Endothelial cell of umbilical vein (primary cell): ENCODE measurements at regions not wholly inside any gene's neighbourhood (a gene's known extent, or its start where the extent isn't known, plus 50 kb on each side); places are given as distances from the start of the nearest gene placed in this dataset.

Experiments
- CTCF ChIP-seq, 2 donors: IDR thresholded peaks; 1 replicate in 1 of 2; 2 replicates in 1 of 2; pipeline ENCODE4 v1.5.1; 2011; ENCODE audit warnings: low read length in 2 of 2, mild to moderate bottlenecking in 2 of 2, moderate library complexity in 2 of 2, control low read depth in 1 of 2, inconsistent platforms in 1 of 2, low read depth in 1 of 2; ENCODE audit not compliant: insufficient read depth in 1 of 2; ENCODE audit errors: extremely low read depth in 1 of 2
- EZH2 ChIP-seq: IDR thresholded peaks from 2 replicates; pipeline ENCODE4 v1.6.1; 2012; ENCODE audit warnings: borderline replicate concordance, low read depth, mild to moderate bottlenecking, moderate library complexity, low read length, inconsistent platforms; ENCODE audit not compliant: severe bottlenecking
- FOS ChIP-seq: IDR thresholded peaks from 2 replicates; pipeline ENCODE4 v1.6.1; 2011; ENCODE audit warnings: mild to moderate bottlenecking, low read length, moderate library complexity, borderline replicate concordance; ENCODE audit not compliant: insufficient read depth
- GATA2 ChIP-seq: IDR thresholded peaks from 2 replicates; pipeline ENCODE4 v1.7.0; 2011; ENCODE audit warnings: low read depth, mild to moderate bottlenecking, moderate library complexity, mixed read lengths, low read length; ENCODE audit not compliant: insufficient read length, insufficient read depth
- JUN ChIP-seq: IDR thresholded peaks from 2 replicates; pipeline ENCODE4 v1.6.1; 2011; ENCODE audit warnings: borderline replicate concordance, low read depth; ENCODE audit not compliant: insufficient read length, insufficient read depth
- MAX ChIP-seq: IDR thresholded peaks from 2 replicates; pipeline ENCODE4 v1.6.1; 2011; ENCODE audit not compliant: insufficient read depth, insufficient read length
- MYC ChIP-seq: IDR thresholded peaks from one replicate; pipeline ENCODE4 v1.6.1; 2011; ENCODE audit warnings: mild to moderate bottlenecking, low read depth, low read length
- POLR2A ChIP-seq: IDR thresholded peaks from 2 replicates; pipeline ENCODE4 v1.6.1; 2012; ENCODE audit warnings: low read depth, mild to moderate bottlenecking, control low read depth, low read length
- POLR2AphosphoS5 ChIP-seq: IDR thresholded peaks from 2 replicates; pipeline ENCODE4 v1.6.1; 2012; ENCODE audit warnings: low read depth, mild to moderate bottlenecking, control low read depth, low read length, moderate library complexity; ENCODE audit not compliant: insufficient read depth

DNA sequence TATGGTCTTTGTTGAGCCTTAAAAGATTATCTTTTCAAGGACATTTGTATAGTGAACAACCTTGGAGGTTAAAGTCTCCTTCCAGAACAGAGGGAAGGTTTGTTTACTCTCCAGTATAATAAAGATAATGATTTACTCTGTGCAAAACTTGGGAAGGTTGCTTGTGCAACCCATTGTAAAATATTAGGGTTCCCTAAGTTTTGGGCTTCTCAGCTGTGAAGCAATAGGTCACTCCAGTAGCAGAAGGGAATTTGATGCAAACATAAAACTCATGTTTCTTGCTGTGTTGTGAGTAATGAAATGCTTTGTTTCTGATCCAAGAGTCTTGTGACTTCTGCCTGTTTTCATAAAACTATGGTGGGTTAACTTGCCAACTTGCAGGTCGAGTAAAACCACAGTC lies 177.5 kb downstream of the SUCNR1 start:
- no peak for TF ChIP-seq MYC
- no peak for TF ChIP-seq CTCF (IDR thresholded peaks at IDR 0.05; ENCODE audit: extremely low read depth in 1 of 2, insufficient read depth in 1 of 2, low read depth in 1 of 2, low read length in 2 of 2)
- TF ChIP-seq POLR2A = no peak
- TF ChIP-seq POLR2AphosphoS5 = no peak
- TF ChIP-seq EZH2 = no peak
- TF ChIP-seq MAX = no peak
- TF ChIP-seq FOS = no peak
- TF ChIP-seq JUN = no peak
- TF ChIP-seq GATA2 = no peak
